ENCODE measurements at regions not wholly inside any gene's neighbourhood (a gene's known extent, or its start where the extent isn't known, plus 50 kb on each side); places are given as distances from the start of the nearest gene placed in this dataset.

- TF ChIP-seq CTCF (IDR thresholded peaks at IDR 0.05; ENCODE audit: poor library complexity) = no peak
- no peak for TF ChIP-seq EZH2 (IDR thresholded peaks at IDR 0.05; ENCODE audit: borderline replicate concordance)
These were observed 86.9 kb upstream of the SEMA3A start for GRCh38 chr7:84281518-84281917.
